Left ventricle myocardium superior (tissue), 1 donor: ENCODE measurements at regions not wholly inside any gene's neighbourhood (a gene's known extent, or its start where the extent isn't known, plus 50 kb on each side); places are given as distances from the start of the nearest gene placed in this dataset.

ENCODE experiments used
- ATAC-seq: fragments of 200-7000 bp; cut with Tn5 transposase; one replicate; pipeline ENCODE4 v1.9.1; 2020; ENCODE audit warnings: mild to moderate bottlenecking, moderate library complexity
- DNase-seq: peaks from one replicate; pipeline ENCODE4 v3.0.0-alpha.2; 2020
- intact Hi-C: fragments of 100-400 bp; cut with micrococcal nuclease; formaldehyde crosslinking; loops from one replicate; pipeline ENCODE4 v1.11.0; 2022
- donor health status: DM: no; HTN: yes; CAD: no; lungs with severe emphysema.

GRCh38 chr3:69542089-69542804 is 156.4 kb upstream of the FRMD4B start:
- DNase-seq = peak; percentile 61
- peak; percentile 73 for ATAC-seq
- intact Hi-C loops = no loop called here

- peak; percentile 35 for ATAC-seq
- peak; percentile 56 for DNase-seq
- intact Hi-C loops = no loop called here
Observed at GRCh38 chr3:69541711-69542088, 155.8 kb upstream of the FRMD4B start.

GRCh38 chr3:69540706-69541581 is 155.1 kb upstream of the FRMD4B start:
- intact Hi-C loops = no loop called here
- peak; percentile 32 for ATAC-seq
- DNase-seq = no peak

GRCh38 chr3:69539134-69539533 is 153.2 kb upstream of the FRMD4B start:
- intact Hi-C loops = no loop called here
- ATAC-seq = no peak
- DNase-seq = no peak

GRCh38 chr3:69538281-69538680 is 152.4 kb upstream of the FRMD4B start:
- DNase-seq (no peak), ATAC-seq (no peak)
- intact Hi-C loops = no loop called here

GRCh38 chr3:69536306-69537020 is 150.6 kb upstream of the FRMD4B start:
- ATAC-seq = no peak
- no peak for DNase-seq
- intact Hi-C loops = no loop called here

GRCh38 chr3:69535613-69536012 is 149.7 kb upstream of the FRMD4B start:
- DNase-seq (no peak), ATAC-seq (no peak)
- intact Hi-C loops = no loop called here

GRCh38 chr3:69532547-69533224 is 146.8 kb upstream of the FRMD4B start:
- ATAC-seq = no peak
- no peak for DNase-seq
- intact Hi-C loops = no loop called here

- no peak for ATAC-seq
- no peak for DNase-seq
- intact Hi-C loops = no loop called here
Observed at GRCh38 chr3:69531576-69532546, 146.0 kb upstream of the FRMD4B start.

- ATAC-seq = no peak
- no peak for DNase-seq
- intact Hi-C loops = no loop called here
Observed at GRCh38 chr3:69530554-69530953, 144.7 kb upstream of the FRMD4B start.

- ATAC-seq (no peak), DNase-seq (no peak)
- intact Hi-C loops = no loop called here
Observed at GRCh38 chr3:69527498-69527897, 141.6 kb upstream of the FRMD4B start.

GRCh38 chr3:69524816-69525215 is 138.9 kb upstream of the FRMD4B start:
- DNase-seq (no peak), ATAC-seq (peak; percentile 59)
- intact Hi-C loops = no loop called here

- intact Hi-C loops = no loop called here
- ATAC-seq (no peak), DNase-seq (no peak)
Observed at GRCh38 chr3:69521286-69521685, 135.4 kb upstream of the FRMD4B start.

- DNase-seq = no peak
- intact Hi-C loops = no loop called here
- no peak for ATAC-seq
Observed at GRCh38 chr3:69511361-69511760, 125.5 kb upstream of the FRMD4B start.

GRCh38 chr3:69510481-69511030 is 124.7 kb upstream of the FRMD4B start:
- DNase-seq (no peak), ATAC-seq (peak; percentile 67)
- intact Hi-C loops = no loop called here

- DNase-seq (no peak), ATAC-seq (no peak)
- intact Hi-C loops = no loop called here
Observed at GRCh38 chr3:69509288-69509687, 123.4 kb upstream of the FRMD4B start.

GRCh38 chr3:69505770-69506407 is 120.0 kb upstream of the FRMD4B start:
- peak; percentile 89 for ATAC-seq
- DNase-seq = no peak
- intact Hi-C loops = no loop called here

GRCh38 chr3:69504232-69504631 is 118.3 kb upstream of the FRMD4B start:
- DNase-seq = no peak
- intact Hi-C loops = no loop called here
- no peak for ATAC-seq
